Coronary artery (tissue), 2 donors: ENCODE measurements at regions not wholly inside any gene's neighbourhood (a gene's known extent, or its start where the extent isn't known, plus 50 kb on each side); places are given as distances from the start of the nearest gene placed in this dataset.

Experiments used
- DNase-seq: peaks from one replicate; pipeline ENCODE4 v3.0.0-alpha.2; 2017; ENCODE audit warnings: low spot score
- H3K27ac ChIP-seq, 2 donors: fragments of 200-600 bp; sonication (generic); one replicate each; pipeline ENCODE4 v1.5.1; 2016 to 2019
- H3K4me3 ChIP-seq: fragments of 200-600 bp; sonication (generic); 2 replicates; pipeline ENCODE4 v1.5.1; 2016; ENCODE audit warnings: mild to moderate bottlenecking, moderate library complexity
- TF ChIP-seq, protein P1 (sequence below): fragments of 200-600 bp; sonication (generic); IDR thresholded peaks from one replicate; pipeline ENCODE4 v1.5.1; 2019; ENCODE audit warnings: antibody characterized with exemption

GRCh38 chr10:62972103-62972502 is 155.9 kb upstream of the EGR2 start:
- Histone ChIP-seq H3K27ac (no peak overlapping the region), H3K4me3 (no peak overlapping the region)
- TF ChIP-seq, protein P1, sequence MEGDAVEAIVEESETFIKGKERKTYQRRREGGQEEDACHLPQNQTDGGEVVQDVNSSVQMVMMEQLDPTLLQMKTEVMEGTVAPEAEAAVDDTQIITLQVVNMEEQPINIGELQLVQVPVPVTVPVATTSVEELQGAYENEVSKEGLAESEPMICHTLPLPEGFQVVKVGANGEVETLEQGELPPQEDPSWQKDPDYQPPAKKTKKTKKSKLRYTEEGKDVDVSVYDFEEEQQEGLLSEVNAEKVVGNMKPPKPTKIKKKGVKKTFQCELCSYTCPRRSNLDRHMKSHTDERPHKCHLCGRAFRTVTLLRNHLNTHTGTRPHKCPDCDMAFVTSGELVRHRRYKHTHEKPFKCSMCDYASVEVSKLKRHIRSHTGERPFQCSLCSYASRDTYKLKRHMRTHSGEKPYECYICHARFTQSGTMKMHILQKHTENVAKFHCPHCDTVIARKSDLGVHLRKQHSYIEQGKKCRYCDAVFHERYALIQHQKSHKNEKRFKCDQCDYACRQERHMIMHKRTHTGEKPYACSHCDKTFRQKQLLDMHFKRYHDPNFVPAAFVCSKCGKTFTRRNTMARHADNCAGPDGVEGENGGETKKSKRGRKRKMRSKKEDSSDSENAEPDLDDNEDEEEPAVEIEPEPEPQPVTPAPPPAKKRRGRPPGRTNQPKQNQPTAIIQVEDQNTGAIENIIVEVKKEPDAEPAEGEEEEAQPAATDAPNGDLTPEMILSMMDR = no peak
- DNase-seq = no peak

DNA sequence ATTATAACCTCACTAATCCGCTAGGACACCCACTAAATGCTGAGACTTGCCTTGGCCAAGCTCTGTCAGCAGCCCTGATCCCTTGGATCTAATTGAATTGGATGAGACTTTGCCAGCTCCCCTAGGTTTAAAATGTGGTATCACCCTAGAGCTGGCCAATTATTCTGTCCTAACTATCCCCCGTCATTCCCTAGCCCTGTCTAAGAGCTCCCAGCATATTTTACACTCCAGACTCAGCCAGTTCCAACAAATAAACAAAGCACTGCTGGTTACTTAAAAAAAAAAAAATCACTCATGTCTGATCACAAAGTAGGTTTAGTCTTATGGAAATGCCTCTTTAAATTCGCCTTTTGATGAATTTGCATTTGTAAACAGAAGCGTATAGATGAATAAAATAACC is 147.9 kb upstream of the EGR2 start:
- TF ChIP-seq, protein P1 = no peak
- no peak for DNase-seq
- no peak overlapping the region for H3K4me3 ChIP-seq
- no peak overlapping the region for H3K27ac ChIP-seq

- DNase-seq = no peak
- Histone ChIP-seq H3K4me3 (no peak overlapping the region), H3K27ac (no peak overlapping the region)
- TF ChIP-seq, protein P1 = no peak
These were observed 145.9 kb upstream of the EGR2 start for GRCh38 chr10:62961951-62962523.

- no peak overlapping the region for H3K27ac ChIP-seq
- DNase-seq = no peak
- TF ChIP-seq, protein P1 = no peak
- H3K4me3 ChIP-seq = no peak overlapping the region
These were observed 144.2 kb upstream of the EGR2 start for GRCh38 chr10:62960416-62960815.

DNA sequence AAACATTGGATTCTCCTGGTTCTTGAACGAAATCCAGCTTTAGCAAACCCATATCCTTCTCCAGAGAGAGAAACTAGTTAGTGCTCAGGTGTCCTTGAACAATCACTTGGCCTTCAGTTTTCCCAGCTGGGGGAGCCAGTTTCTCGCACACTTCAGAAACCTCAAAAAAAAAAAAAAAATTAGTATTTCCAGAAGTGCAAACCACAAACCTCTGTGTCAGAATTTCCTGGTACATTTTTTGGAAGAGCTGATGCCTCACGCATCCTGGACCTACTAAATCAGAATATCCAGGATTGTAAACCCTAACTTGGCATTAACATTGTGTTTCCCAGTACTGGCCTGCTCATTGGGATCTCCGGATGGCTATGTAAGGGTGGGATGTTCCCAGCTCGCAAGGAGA is 143.4 kb upstream of the EGR2 start:
- H3K27ac ChIP-seq = no peak overlapping the region
- no peak for DNase-seq
- no peak overlapping the region for H3K4me3 ChIP-seq
- TF ChIP-seq, protein P1 = no peak

DNA sequence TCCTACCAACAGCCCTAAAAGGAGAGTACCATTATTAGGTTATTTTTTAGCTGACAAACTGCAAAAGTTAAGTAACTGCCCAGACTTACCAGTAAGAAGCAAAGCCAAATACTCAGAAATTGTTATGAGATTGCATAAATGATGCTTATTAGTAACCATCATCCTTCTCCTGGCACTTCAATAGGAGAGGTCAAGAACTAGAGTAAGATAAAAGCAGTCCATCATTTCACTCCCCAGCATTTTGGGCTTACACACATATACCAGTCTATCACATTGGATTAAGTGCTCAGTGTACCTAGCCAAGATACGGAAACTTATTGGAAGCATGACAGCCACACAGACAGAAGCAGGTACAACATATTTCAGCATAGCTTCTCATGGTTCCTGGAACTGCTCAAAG is 142.8 kb upstream of the EGR2 start:
- H3K27ac ChIP-seq = no peak overlapping the region
- TF ChIP-seq, protein P1 = no peak
- DNase-seq = no peak
- H3K4me3 ChIP-seq = no peak overlapping the region

GRCh38 chr10:62946278-62946677 is 130.1 kb upstream of the EGR2 start:
- TF ChIP-seq, protein P1 = no peak
- Histone ChIP-seq H3K27ac (no peak overlapping the region), H3K4me3 (no peak overlapping the region)
- no peak for DNase-seq
